ENCODE measurements at regions not wholly inside any gene's neighbourhood (a gene's known extent, or its start where the extent isn't known, plus 50 kb on each side); places are given as distances from the start of the nearest gene placed in this dataset.

DNA sequence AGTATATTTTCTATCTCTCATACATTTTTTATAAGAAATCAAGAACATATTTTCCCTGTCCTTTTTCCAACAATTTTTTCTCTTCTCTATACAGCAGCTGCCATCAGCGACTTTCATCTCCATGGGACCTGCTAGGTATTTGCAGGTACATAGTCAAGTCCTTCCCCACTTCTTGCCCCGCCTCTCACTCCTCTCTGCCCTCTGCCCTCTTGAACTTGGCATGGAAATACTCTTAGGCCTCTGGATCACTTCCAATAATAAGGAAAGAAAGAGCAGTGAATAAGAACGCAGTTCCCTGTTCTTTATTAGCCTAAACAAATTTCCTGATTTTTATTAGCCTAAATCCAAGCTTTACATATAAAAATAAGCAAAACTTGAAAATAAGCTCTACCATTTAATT is 353.1 kb downstream of the SEC23A start:
- Histone ChIP-seq H2AFZ (no peak overlapping the region), H3K4me2 (no peak overlapping the region), H3K4me3 (no peak overlapping the region), H3K27ac (no peak overlapping the region), H3K36me3 (ENCODE audit: low read depth) (no peaks in the 10 kb centered on the region), H3K4me1 (replicated peaks; ENCODE audit: insufficient read depth) (no peaks in the 10 kb centered on the region), H3K27me3 (ENCODE audit: insufficient read depth, low read depth) (no peaks in the 10 kb centered on the region), H3K9me3 (ENCODE audit: insufficient read depth, low read depth) (no peaks in the 10 kb centered on the region), H3K79me2 (ENCODE audit: low read depth) (no peaks in the 10 kb centered on the region), H3F3A (ENCODE audit: insufficient read depth, low read depth) (no peaks in the 10 kb centered on the region), H4K20me1 (ENCODE audit: insufficient read depth) (no peaks in the 10 kb centered on the region), H3K9me2 (ENCODE audit: insufficient read depth) (no peaks in the 10 kb centered on the region)
- intact Hi-C loops (cut with micrococcal nuclease; ENCODE audit: unreplicated experiment) = no loop called here
- POLR2A ChIA-PET (ENCODE audit: unreplicated experiment) = no interaction called here
- no TSS peak for BruUV-seq (replicated peaks)
- TF ChIP-seq, protein P1, sequence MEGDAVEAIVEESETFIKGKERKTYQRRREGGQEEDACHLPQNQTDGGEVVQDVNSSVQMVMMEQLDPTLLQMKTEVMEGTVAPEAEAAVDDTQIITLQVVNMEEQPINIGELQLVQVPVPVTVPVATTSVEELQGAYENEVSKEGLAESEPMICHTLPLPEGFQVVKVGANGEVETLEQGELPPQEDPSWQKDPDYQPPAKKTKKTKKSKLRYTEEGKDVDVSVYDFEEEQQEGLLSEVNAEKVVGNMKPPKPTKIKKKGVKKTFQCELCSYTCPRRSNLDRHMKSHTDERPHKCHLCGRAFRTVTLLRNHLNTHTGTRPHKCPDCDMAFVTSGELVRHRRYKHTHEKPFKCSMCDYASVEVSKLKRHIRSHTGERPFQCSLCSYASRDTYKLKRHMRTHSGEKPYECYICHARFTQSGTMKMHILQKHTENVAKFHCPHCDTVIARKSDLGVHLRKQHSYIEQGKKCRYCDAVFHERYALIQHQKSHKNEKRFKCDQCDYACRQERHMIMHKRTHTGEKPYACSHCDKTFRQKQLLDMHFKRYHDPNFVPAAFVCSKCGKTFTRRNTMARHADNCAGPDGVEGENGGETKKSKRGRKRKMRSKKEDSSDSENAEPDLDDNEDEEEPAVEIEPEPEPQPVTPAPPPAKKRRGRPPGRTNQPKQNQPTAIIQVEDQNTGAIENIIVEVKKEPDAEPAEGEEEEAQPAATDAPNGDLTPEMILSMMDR (conservative IDR thresholded peaks at IDR 0.05) = no peak
- no peak for TF ChIP-seq EZH2 (IDR thresholded peaks at IDR 0.05; ENCODE audit: low read depth)
- DNase-seq = no peak
- CTCF ChIA-PET = no interaction called here

DNA sequence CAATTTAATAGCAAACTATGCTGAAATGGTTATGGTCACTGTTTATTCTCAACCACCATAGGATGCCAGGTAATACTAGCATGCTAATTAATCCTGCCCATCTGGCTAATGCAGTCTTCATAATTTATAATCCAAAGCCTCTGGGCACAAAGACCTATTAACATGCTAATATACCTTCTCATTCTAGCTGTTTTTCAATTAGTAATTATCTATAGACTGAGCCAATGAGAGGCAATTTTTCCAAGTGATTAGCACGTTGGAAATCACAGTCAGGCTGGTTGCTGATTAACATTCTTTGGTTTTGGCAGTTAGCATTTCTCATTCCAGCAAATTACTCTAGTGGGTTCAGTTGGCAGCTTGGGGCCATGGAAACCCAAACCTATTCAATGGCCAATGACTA is 357.2 kb downstream of the SEC23A start:
- ChIA-PET POLR2A (ENCODE audit: unreplicated experiment) (no interaction called here), CTCF (no interaction called here)
- Histone ChIP-seq H3K4me1 (replicated peaks; ENCODE audit: insufficient read depth) (no peaks in the 10 kb centered on the region), H3K9me2 (ENCODE audit: insufficient read depth) (no peaks in the 10 kb centered on the region), H3K27ac (no peak overlapping the region), H3K9me3 (ENCODE audit: insufficient read depth, low read depth) (no peaks in the 10 kb centered on the region), H3K4me3 (no peak overlapping the region), H3K79me2 (ENCODE audit: low read depth) (no peaks in the 10 kb centered on the region), H3F3A (ENCODE audit: insufficient read depth, low read depth) (no peaks in the 10 kb centered on the region), H2AFZ (no peak overlapping the region), H3K27me3 (ENCODE audit: insufficient read depth, low read depth) (no peaks in the 10 kb centered on the region), H3K36me3 (ENCODE audit: low read depth) (no peaks in the 10 kb centered on the region), H4K20me1 (ENCODE audit: insufficient read depth) (no peaks in the 10 kb centered on the region), H3K4me2 (no peak overlapping the region)
- intact Hi-C loops (cut with micrococcal nuclease; ENCODE audit: unreplicated experiment) = no loop called here
- TF ChIP-seq, protein P1 (conservative IDR thresholded peaks at IDR 0.05) = no peak
- no peak for TF ChIP-seq EZH2 (IDR thresholded peaks at IDR 0.05; ENCODE audit: low read depth)
- no peak for DNase-seq
- BruUV-seq (replicated peaks) = no TSS peak

DNA sequence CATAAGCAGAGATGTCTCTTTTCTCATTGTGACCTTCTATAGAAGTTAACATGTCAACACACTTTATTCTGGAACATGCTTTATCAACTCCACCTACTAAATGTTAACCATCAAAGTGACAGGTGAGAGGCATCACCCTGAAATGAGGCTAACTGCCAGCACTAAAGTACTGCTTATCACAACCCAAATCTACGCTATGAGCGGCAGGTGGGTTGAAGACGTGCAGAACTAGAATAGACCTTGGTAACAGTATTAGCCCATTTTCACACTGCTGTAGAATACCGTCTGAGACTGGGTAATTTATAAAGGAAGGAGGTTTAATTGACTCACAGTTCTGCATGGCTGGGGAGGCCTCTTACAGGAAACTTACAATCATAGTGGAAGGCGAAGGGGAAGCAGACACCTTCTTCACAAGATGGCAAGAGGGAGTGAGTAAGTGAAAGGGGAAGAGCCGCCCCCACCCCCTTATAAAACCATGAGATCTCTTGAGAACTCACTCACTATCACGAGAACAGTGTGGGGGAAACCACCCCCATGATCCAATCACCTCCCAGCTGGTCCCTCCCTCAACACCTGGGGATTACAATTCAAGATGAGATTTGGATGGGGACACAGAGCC is 359.0 kb downstream of the SEC23A start:
- H3K4me3 ChIP-seq = no peak overlapping the region
- no peak overlapping the region for H3K27ac ChIP-seq
- no peaks in the 10 kb centered on the region for H3K36me3 ChIP-seq (ENCODE audit: low read depth)
- no peak overlapping the region for H3K4me2 ChIP-seq
- no peaks in the 10 kb centered on the region for H3K27me3 ChIP-seq (ENCODE audit: insufficient read depth, low read depth)
- H3K79me2 ChIP-seq (ENCODE audit: low read depth) = no peaks in the 10 kb centered on the region
- no peaks in the 10 kb centered on the region for H4K20me1 ChIP-seq (ENCODE audit: insufficient read depth)
- intact Hi-C loops (cut with micrococcal nuclease; ENCODE audit: unreplicated experiment) = no loop called here
- no peaks in the 10 kb centered on the region for H3K9me2 ChIP-seq (ENCODE audit: insufficient read depth)
- H3K9me3 ChIP-seq (ENCODE audit: insufficient read depth, low read depth) = no peaks in the 10 kb centered on the region
- CTCF ChIA-PET = no interaction called here
- no peaks in the 10 kb centered on the region for H3K4me1 ChIP-seq (replicated peaks; ENCODE audit: insufficient read depth)
- POLR2A ChIA-PET (ENCODE audit: unreplicated experiment) = no interaction called here
- DNase-seq = no peak
- BruUV-seq (replicated peaks) = no TSS peak
- TF ChIP-seq, protein P1 (conservative IDR thresholded peaks at IDR 0.05) = no peak
- no peak for TF ChIP-seq EZH2 (IDR thresholded peaks at IDR 0.05; ENCODE audit: low read depth)
- no peak overlapping the region for H2AFZ ChIP-seq
- no peaks in the 10 kb centered on the region for H3F3A ChIP-seq (ENCODE audit: insufficient read depth, low read depth)
